HEK293 (cell line): ENCODE measurements at regions not wholly inside any gene's neighbourhood (a gene's known extent, or its start where the extent isn't known, plus 50 kb on each side); places are given as distances from the start of the nearest gene placed in this dataset.

Experiments
- CTCF ChIP-seq: fragments of 450-650 bp; formaldehyde crosslinking; IDR thresholded peaks from 2 replicates; pipeline ENCODE4 v1.5.1; 2016; ENCODE audit warnings: missing biosample characterization, missing genetic modification characterization
- ZBTB8A ChIP-seq: fragments of 450-650 bp; formaldehyde crosslinking; IDR thresholded peaks from 2 replicates; pipeline ENCODE4 v1.5.1; 2016; ENCODE audit warnings: missing biosample characterization, missing genetic modification characterization
- ZNF280D ChIP-seq: fragments of 450-650 bp; formaldehyde crosslinking; IDR thresholded peaks from 2 replicates; pipeline ENCODE4 v1.5.1; 2016; ENCODE audit warnings: missing biosample characterization, missing genetic modification characterization
- ZNF624 ChIP-seq: fragments of 450-650 bp; formaldehyde crosslinking; IDR thresholded peaks from 2 replicates; pipeline ENCODE4 v1.5.1; 2017; ENCODE audit warnings: missing biosample characterization, missing genetic modification characterization
- TF ChIP-seq, protein P1 (sequence below): fragments of 450-650 bp; IDR thresholded peaks from 2 replicates; pipeline ENCODE4 v1.5.1; 2018; ENCODE audit warnings: missing biosample characterization, missing genetic modification characterization
- TF ChIP-seq, protein P2 (sequence below): fragments of 450-650 bp; formaldehyde crosslinking; IDR thresholded peaks from 2 replicates; pipeline ENCODE4 v1.5.1; 2017; ENCODE audit warnings: missing biosample characterization, missing genetic modification characterization

DNA sequence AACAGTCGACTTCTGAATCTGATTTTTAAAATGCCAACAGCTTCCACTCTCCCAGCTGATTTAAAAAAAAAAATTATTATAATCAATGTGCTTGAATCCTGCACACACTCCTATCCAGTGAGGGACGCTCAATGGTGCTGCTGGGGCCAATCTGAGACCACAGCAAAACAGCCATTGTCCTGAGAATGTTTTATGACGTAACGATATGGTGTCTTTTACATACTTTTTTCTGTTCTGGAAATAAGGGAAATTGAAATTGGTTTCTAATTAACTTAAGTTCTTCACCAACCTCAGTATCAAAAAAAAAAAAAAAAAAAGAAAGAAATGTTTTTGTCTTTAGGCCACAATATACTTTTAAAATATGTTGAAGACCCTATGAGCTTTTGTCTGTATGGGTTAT is 66.1 kb upstream of the SOX1 start:
- TF ChIP-seq ZNF280D (tag by site-specific recombination) (no peak), ZBTB8A (tag by site-specific recombination) (no peak), CTCF (tag by site-specific recombination) (no peak), ZNF624 (tag by site-specific recombination) (no peak)
- TF ChIP-seq, protein P1, sequence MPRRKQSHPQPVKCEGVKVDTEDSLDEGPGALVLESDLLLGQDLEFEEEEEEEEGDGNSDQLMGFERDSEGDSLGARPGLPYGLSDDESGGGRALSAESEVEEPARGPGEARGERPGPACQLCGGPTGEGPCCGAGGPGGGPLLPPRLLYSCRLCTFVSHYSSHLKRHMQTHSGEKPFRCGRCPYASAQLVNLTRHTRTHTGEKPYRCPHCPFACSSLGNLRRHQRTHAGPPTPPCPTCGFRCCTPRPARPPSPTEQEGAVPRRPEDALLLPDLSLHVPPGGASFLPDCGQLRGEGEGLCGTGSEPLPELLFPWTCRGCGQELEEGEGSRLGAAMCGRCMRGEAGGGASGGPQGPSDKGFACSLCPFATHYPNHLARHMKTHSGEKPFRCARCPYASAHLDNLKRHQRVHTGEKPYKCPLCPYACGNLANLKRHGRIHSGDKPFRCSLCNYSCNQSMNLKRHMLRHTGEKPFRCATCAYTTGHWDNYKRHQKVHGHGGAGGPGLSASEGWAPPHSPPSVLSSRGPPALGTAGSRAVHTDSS (tag by site-specific recombination) = no peak
- TF ChIP-seq, protein P2, sequence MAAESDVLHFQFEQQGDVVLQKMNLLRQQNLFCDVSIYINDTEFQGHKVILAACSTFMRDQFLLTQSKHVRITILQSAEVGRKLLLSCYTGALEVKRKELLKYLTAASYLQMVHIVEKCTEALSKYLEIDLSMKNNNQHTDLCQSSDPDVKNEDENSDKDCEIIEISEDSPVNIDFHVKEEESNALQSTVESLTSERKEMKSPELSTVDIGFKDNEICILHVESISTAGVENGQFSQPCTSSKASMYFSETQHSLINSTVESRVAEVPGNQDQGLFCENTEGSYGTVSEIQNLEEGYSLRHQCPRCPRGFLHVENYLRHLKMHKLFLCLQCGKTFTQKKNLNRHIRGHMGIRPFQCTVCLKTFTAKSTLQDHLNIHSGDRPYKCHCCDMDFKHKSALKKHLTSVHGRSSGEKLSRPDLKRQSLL (tag by site-specific recombination) = no peak
